Neural crest cell (in vitro differentiated cells): ENCODE measurements at regions not wholly inside any gene's neighbourhood (a gene's known extent, or its start where the extent isn't known, plus 50 kb on each side); places are given as distances from the start of the nearest gene placed in this dataset.

Experiments used
- DNase-seq: peaks from one replicate; pipeline ENCODE4 v3.0.0; 2021; ENCODE audit warnings: low read depth, mixed read lengths, low spot score
- H3K27ac Mint-ChIP-seq: one replicate; pipeline ENCODE4 v1.8.0; 2021; ENCODE audit warnings: mild to moderate bottlenecking, mixed read lengths; ENCODE audit not compliant: unreplicated experiment
- H3K27me3 Mint-ChIP-seq: 2 replicates; pipeline ENCODE4 v1.8.0; 2021; ENCODE audit warnings: low read depth, mild to moderate bottlenecking, mixed read lengths
- H3K36me3 Mint-ChIP-seq: 2 replicates; pipeline ENCODE4 v1.8.0; 2021; ENCODE audit warnings: low read depth, mild to moderate bottlenecking, mixed read lengths
- H3K4me1 Mint-ChIP-seq: 2 replicates; pipeline ENCODE4 v1.8.0; 2021; ENCODE audit warnings: mixed read lengths
- H3K4me3 Mint-ChIP-seq: one replicate; pipeline ENCODE4 v1.8.0; 2021; ENCODE audit warnings: mild to moderate bottlenecking, mixed read lengths
- H3K9me3 Mint-ChIP-seq: 2 replicates; pipeline ENCODE4 v1.8.0; 2021; ENCODE audit warnings: mixed read lengths
- CTCF ChIP-seq: fragments of 200-600 bp; sonication (generic); conservative IDR thresholded peaks from 2 replicates; pipeline ENCODE4 v1.5.0; 2021; ENCODE audit warnings: antibody characterized with exemption, mild to moderate bottlenecking

- H3K4me1 Mint-ChIP-seq: peaks cover 18% of the 10 kb centered on the region
- no peak for TF ChIP-seq CTCF
- H3K36me3 Mint-ChIP-seq: no peaks in the 10 kb centered on the region
- H3K9me3 Mint-ChIP-seq: no peaks in the 10 kb centered on the region
- H3K27ac Mint-ChIP-seq: peak overlapping the region; percentile 2
- no peak overlapping the region for H3K4me3 Mint-ChIP-seq
- H3K27me3 Mint-ChIP-seq: no peaks in the 10 kb centered on the region
- DNase-seq: no peak
Measured at GRCh38 chr18:39701055-39701783, 2135.6 kb upstream of the CELF4 start.

DNA sequence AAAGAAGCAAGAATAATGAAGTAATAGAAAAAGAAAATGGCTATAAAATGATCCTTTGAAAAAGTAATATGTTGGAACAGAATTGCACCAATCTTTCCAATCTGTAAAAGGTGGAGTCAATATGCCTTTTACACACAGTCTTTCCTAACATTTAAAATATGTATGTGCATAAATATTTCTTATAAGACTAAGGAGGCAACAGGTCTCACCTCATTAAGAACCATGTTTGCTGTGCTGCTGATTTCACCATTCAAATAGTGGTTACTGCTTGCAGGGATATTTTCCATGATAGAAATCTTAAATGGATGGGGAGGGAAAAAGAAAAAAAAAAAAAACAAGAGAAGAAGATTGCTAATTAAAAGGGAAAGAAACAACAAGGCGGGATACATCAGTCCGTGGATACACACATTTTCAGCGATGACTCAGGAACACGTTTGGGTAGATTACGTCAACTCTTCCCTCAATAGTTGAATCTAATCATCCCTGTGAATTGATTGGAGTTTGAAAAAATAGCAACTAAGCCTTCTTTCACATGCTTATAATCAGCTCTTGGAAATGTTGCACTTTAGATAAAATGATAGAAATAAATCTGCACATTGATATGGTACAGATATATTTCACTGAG lies 2133.9 kb upstream of the CELF4 start:
- H3K9me3 Mint-ChIP-seq: no peaks in the 10 kb centered on the region
- H3K27me3 Mint-ChIP-seq: no peaks in the 10 kb centered on the region
- no peak overlapping the region for H3K4me3 Mint-ChIP-seq

DNA sequence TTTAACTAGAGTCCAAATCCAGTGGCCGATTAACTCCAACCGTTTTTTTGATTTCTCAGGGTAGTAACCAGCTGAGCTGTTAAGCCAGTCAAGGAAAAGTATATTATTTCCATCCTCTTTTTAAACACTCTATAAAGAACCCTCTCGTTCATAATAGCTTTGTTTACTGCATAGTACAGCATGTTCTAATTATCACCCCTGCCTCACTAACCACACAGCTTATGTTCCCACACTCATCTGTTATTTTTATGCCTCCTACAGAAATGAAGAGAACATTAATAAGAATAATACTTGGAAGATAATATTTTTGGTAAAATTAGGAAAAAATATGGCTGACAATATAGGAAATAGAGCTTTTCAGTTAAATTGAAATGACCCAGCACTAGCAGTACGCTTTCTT lies 2132.8 kb upstream of the CELF4 start:
- TF ChIP-seq CTCF: no peak
- Mint-ChIP-seq H3K4me3 (no peak overlapping the region), H3K9me3 (no peaks in the 10 kb centered on the region), H3K27ac (no peak overlapping the region), H3K27me3 (no peaks in the 10 kb centered on the region), H3K4me1 (peaks cover 19% of the 10 kb centered on the region), H3K36me3 (no peaks in the 10 kb centered on the region)
- no peak for DNase-seq

More for the DNA sequence above, 2133.9 kb upstream of the CELF4 start:
- Mint-ChIP-seq H3K27ac (no peak overlapping the region), H3K4me1 (peaks cover 18% of the 10 kb centered on the region), H3K36me3 (no peaks in the 10 kb centered on the region)
- no peak for TF ChIP-seq CTCF
- DNase-seq: no peak

DNA sequence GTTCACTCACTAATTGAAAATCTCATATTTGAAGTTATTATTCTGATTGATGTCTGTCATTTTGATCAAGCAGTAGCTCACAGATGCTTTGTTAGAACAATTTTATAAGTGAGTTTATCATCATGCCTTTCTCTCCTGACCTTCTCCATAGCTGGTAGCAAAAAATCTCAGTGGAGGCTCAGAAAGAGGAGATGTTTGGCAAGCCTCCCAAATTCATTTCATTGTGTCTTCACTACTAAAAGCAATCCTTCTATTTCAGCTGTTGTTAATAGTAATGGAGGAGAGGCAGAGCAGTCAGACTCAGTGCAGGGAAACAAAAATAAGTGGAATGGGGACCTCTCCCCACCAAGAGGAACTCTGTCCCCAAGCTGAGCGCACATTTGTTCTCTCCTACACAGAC lies 2127.8 kb upstream of the CELF4 start:
- H3K27ac Mint-ChIP-seq: no peak overlapping the region

DNA sequence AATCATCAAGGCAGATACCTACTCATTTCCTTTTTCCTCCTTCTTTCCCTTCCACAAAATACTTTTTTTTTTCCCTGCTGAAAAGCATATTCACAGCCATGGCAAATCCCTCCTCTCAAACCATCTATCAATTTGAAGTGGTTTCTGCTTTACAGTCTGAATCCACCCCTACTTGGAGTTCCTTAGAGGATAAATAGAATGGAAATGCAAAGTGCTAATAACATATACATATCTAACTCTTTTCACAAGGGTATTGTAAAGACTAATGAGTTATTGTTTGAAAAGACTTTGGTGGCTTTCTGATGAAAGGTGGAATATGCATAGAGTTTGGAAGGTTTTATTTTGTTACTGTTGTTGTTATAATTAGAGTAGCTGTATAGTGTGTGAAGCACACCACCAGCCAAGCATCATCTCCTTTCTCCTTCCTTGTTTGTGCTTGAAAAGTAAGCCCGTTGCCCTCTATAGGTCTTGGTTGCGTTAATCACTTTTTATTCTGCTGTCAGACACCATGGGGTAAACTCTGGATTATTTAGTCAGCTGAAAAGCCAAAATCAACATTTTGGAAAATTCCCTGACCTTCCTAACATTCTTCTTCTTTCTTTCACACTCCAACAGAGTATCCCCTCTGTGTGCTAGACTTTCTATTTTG lies 2126.9 kb upstream of the CELF4 start:
- Mint-ChIP-seq H3K27ac (no peak overlapping the region), H3K4me1 (peaks cover 14% of the 10 kb centered on the region), H3K36me3 (no peaks in the 10 kb centered on the region), H3K9me3 (peaks cover 4% of the 10 kb centered on the region), H3K27me3 (no peaks in the 10 kb centered on the region), H3K4me3 (no peak overlapping the region)
- no peak for TF ChIP-seq CTCF
- DNase-seq: no peak

More for the DNA sequence above, 2127.8 kb upstream of the CELF4 start:
- TF ChIP-seq CTCF: no peak
- H3K4me3 Mint-ChIP-seq: no peak overlapping the region
- H3K9me3 Mint-ChIP-seq: peaks cover 4% of the 10 kb centered on the region
- H3K27me3 Mint-ChIP-seq: no peaks in the 10 kb centered on the region
- DNase-seq: no peak
- H3K36me3 Mint-ChIP-seq: no peaks in the 10 kb centered on the region
- H3K4me1 Mint-ChIP-seq: peaks cover 14% of the 10 kb centered on the region
